GM19395 (cell line): ENCODE measurements at regions not wholly inside any gene's neighbourhood (a gene's known extent, or its start where the extent isn't known, plus 50 kb on each side); places are given as distances from the start of the nearest gene placed in this dataset.

ENCODE experiments used
- ATAC-seq: cut with Tn5 transposase; IDR thresholded peaks from one replicate; pipeline ENCODE4 v1.9.1; 2021; ENCODE audit warnings: mild to moderate bottlenecking, moderate library complexity; ENCODE audit not compliant: unreplicated experiment

DNA sequence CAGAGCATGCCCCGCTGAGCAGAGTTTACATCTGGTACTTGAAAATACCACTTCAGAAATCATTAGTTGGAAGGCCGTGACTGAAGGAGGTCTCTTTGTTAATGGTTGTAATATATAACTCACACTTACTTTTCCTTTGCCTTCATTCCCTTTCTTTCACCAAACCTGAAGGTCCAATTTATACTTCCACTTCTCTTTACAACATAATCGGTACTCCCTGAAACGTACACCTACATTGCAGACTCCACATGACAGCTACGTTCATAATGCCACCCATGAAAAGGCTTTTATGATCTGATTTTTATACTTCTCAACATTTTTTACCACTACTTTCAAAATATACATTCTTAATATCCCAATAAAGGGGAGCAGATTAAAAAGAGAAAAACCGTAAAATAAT is 298.7 kb downstream of the C4orf33 start:
- ATAC-seq: no peak

DNA sequence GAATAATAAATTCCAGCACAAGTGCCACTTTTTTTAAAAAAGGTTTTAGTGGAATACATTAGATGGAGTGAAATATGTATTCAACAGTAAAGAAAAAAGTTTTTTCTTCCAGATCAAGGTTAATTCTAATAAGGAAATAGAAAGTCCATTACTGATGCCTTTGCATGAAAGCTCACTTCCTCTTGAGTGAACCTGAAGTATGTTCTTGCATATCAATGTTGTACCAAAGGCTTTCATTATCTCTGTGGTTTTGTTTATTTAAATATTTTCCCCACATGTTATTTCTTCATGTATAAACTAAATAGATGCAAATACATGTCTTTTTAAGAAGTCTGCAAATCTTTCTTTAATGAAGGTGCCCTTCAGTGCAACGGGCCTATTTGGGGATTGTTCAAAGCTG is 307.9 kb downstream of the C4orf33 start:
- no peak for ATAC-seq

DNA sequence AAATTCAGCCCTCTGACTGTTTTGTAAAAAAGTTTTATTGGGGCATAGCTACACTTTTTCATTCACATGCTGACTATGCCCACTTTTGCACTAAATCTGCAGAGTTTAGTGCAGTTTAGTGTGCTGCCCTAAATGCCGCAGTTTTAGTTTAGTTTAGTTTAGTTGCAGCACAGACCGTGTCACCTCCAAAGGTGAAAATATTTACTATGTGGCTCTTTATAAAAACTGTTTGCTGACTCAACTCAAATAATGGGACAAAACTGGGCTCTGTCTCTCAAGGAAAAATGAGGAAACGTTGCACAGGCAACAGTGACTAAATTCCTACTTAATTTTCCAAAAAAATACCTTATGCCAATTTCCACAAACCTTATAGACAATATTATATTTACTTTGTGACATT is 314.2 kb downstream of the C4orf33 start:
- ATAC-seq: no peak

DNA sequence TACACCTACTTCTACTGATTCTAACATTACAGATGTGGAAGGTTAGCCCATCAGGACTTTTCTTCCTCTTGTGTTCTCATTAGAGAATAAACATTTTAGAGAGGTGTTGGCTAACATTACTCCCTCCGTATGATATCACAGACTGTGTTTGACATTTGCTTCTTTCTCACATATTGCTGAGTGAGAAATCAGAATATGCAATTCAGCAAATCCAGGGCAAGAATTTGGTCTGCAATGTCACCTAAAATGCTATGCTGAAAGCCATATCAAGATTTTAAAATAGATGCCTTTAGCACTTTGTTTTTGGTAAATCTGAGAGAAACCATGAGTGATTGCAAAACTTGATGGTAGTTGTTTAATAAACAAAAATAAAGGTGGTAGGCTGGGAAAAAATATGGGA is 319.1 kb downstream of the C4orf33 start:
- ATAC-seq: no peak

DNA sequence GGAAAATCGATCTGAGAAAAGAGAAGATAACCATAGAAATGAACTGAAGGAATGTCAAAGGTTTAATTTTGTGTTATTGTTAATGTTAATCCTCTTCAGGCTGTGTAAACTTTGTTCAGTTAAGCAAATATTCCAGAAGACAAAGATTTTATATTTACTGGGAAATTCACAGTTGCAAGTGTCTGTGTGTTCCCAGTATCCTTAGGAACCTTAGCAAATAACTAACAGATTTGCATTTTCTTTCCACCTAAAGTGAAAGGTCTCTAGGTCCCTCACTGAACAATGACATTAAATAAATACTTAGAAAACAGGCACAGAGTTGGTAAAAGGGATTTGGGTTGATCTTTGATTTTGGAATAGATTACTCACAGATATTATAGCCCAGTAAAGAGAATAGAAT is 324.7 kb downstream of the C4orf33 start:
- no peak for ATAC-seq

DNA sequence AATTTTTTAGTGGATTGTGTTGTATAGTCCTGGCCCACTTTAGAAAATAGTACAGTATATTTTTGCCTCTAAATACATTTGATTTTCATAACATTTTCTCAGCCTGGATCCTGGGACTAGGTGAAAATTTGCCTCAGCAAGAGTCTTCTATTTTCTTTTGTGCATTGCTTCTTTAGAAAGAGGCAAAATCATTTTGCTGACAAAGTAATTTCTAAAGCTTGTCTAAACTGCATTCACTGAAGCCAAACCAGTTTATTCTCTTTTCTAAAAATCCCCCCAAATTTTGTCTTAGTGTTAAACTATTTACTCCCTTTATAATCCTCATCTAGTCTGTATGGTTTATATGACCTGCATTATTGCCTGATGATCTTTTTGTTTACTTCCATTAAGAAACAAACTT is 326.3 kb downstream of the C4orf33 start:
- no peak for ATAC-seq

DNA sequence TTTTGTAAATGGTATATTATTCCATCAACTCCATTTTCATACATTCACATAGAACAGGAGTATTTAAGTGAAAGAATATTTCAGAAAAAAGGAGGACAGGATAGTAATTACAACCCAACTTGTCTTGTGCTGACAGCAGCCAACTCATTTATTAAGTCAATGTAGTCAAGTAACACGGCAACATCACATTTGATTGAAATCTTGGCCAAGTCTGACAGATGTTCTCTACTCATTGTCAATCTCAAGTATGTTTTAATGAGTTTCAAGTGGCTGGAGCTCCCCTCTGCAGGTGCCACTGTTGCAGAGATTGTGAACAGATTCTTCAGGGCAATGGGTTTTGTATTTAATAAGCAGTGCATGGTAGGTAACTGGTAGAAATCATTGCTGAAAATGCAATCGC is 332.5 kb downstream of the C4orf33 start:
- no peak for ATAC-seq

DNA sequence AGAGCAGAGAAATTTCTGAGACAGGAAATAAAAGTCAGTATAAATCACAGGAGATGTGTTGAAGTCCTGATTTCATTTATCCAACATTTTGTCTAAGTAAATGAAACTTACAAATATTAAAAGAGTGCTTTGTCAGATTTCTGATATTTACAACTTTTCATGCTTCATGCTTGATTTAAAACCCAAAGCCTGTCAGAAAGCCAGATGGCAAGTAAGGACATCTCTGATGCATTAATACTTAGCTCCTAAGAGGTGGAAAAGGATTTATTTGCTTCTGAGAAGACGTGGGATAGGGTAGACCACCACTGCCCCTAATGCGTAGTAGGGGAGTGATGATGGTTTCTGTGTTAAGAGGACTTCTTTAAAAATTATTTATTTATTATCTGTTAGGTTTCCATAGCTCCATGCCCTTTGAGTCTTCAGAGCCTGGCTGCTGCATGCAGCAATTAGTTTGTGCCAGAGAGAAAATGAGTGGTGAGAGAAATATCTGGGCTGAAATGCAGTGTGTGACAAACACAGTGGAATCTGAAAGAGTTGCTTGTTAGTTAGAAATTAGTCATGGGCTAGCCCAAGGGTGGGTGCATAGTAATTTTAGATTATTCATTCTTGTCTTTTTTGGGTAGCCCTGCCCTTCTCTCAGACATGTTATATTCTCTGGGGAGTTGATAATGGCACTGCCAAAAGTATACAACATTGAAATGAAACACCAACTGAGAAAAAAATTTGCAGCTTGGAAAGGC is 333.8 kb downstream of the C4orf33 start:
- no peak for ATAC-seq

DNA sequence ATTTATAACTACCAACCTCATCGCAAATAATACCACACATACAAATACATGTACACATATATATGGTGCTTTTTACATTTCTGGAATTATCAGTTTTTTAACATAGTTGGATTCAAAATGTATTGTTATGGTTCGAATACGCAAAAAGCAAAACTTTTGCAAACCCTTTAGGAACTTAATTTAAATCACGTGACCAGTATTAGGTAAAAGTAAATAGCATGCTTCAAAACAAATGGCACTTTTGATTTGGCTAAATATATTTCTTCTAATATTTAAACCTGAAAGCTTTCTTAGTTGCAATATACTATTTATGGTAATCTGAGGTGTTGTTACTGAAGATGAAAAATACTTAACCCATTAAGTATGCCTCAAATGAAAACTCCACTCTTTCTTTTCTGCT is 341.4 kb downstream of the C4orf33 start:
- no peak for ATAC-seq

DNA sequence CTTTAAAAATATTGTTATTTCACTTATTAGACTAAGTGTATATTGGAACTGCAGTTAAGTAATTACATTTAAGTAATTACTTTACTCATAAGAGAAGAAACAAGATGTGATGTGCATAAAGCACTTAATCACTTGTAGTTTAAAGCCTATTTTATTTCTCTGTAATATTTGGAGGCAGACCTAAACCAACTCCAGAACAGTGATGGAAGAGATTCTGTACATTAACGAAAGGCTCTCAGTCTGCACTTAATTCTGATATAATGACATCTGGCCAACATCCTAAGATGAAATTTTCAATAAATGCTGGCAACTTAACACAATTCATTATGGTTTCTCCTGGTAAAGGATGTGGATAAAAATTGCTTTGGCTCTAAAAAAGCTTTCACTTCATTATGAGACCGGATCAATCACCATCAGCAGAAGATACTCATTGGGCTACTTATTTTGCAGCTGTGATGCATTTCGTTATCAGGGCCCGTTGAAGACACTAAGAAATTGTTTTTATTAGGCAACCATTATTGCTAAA is 342.6 kb downstream of the C4orf33 start:
- ATAC-seq: no peak

DNA sequence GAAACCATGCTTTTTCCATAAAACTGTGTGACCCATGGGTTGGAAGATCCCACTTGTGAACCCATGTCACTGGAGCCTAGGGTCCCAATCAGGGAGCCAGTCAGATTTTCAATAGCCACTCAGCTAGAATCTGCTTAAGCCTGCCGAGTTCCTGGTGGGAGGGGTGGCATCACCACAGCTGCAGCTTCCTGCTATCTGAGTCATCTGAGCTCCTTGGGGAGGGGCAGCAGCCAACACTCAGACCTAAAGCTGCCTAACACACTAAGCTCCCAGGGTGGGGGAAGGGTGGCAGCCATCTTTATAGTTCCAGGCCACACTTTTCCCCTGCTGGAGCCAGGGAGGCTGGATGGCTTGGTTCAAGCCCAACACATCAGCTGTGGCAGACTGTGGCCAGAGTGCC is 350.1 kb downstream of the C4orf33 start:
- no peak for ATAC-seq

DNA sequence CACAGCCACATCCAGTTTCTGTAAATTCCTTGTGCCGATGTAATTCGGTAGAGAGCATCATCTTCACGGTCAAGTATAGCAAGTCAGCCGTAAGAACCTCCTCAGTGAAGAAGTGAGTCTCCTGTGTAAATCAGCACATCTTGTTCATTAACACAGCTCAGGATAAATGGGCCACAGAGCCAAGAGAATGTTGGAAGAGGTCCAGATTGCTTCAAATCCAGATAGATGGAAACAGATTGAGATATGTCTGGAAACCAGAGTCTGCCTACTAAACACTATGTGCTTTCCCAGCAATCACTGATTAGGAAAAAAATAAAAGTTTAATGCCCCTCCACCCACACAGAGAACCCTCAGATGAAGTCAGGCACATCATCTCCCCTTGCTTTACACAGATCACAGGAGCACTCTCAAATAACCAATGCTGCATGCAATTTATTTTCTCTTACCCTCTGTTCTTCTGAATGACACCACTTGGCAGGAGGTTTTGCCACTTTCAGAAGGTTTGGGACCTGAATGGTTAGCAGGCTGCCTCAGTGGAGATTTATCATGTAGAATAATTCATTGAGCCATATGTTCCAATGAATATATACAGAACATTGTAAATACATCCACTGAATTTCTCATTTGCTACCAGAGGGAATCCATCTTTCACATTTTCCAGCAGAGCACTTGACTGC is 357.7 kb downstream of the C4orf33 start:
- ATAC-seq: no peak

DNA sequence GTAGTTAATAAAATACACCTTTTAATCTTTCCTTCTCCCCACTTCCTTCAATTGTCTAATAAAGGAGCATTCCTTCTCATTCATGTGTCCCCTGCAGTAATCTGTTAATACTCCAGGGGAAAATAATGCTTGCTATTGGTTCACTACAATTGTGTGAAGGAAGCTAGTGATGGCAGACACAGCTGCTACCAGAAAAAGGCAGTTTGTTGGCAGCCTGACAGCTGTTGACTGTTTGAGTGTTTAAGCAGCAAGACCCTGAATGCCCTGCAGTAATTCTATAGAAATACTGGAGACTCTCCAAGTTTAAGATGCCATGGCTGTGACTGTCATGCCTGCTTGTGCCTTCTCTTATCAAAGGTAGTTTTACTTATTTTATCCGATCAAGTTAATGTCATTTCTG is 359.5 kb downstream of the C4orf33 start:
- no peak for ATAC-seq

DNA sequence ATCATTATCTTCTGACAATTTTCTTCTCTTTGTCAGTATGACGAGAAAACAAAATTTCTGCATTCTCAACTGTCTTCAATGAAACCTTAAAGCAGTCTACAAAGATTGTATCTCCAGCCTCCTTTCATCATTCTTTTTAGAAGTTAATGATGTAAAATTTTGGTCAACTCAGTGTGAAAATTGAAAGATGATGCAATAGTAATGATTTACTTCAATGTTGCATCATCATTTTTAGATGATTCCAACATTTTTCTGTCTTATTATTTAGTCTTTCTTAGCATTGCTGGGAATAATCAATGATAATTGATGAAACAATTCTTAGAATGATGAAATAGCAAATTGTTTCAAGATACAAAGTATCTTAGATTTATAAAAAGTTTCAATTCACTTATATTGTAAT is 372.7 kb downstream of the C4orf33 start:
- no peak for ATAC-seq

DNA sequence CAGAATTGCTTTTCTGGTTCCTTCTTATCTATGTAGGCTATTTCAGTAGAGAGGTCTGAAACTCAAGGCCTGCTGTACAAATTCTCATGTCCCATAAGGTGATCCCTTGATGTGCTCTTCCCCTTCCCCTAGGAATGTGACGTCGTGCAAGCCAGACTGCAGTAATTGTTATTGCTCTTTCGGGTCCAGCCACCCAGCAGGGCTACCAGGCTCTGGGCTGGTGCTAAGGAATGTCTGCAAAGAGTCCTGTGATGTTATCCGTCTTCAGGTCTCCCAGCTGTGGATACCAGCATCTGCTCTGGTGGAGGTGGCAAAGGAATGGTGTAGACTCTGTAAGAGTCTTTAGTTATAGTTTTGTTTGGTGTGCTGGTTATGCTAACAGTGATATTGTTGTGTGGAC is 378.7 kb downstream of the C4orf33 start:
- ATAC-seq: no peak

DNA sequence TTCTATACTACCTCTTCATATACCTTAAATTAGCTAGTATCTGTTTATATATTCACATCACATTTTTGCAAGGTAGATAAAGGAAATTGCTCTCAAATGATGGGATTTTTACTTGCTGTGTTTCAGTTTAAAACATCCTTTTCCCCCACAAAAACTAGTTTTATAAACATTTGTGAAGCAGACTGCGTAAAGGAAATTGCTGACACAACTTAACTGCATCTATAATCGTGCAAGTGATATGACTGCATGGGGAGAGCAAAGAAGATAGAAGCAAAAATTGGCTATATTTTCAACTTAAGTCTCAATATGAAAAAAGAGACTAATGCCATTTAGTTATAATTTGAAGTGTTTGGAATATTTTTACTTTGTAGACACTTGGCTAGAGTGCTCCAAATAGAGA is 385.2 kb downstream of the C4orf33 start:
- ATAC-seq: no peak

DNA sequence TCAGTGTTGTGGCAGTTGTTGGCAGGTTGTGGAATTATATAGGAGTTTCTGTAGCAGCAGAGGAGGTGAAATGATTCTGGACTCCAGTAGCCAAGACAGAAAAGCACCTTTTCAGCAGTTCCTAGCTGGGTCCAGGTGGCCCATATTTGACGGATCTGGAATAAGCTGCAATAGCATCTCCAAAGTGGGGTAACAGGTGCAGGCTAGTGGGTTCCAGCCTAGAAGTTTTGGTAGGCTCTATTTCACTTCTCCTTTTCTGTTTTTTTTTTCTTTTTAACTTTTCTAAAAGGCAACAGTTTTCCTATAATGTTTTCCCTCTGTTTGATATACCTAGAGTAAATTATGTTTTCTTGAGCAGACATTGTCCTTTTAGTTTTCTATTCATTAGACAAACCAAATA is 392.5 kb downstream of the C4orf33 start:
- ATAC-seq: no peak

DNA sequence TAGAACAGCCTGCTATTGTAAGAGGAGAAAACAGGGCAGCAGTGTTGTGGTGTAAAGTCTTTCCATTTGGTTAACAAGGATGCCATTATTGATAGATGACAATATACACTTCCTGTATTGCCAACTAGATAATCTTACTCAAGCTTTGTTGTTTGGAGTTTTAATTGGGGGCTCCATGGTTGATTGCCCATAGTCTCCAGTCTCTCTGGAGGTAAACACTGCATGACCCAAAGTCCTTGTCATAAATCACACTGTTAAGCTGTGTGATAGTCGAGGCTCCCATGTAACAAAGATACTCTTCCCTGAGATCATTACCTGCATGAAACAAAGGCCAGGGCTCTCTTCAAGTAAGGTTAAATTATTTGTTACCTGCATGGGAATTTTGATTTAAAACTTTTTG is 394.6 kb downstream of the C4orf33 start:
- no peak for ATAC-seq

DNA sequence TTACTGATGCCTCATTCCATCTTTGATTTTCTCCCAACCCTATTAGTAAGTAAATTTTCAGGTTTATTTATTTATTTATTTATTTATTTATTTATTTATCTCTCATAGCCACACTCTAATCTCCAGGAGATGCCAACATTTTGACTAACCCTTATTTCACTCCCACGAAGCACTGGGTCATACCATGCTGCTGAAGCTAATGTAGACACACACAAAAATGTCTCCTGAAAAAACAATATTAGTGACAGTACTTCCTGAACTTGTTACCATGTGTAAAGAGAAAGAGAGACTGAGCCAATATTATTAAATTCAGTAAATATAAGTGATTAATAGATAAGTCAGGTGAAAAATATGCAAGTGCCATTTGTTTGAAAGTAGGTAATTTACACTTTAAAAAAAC is 402.7 kb downstream of the C4orf33 start:
- no peak for ATAC-seq

DNA sequence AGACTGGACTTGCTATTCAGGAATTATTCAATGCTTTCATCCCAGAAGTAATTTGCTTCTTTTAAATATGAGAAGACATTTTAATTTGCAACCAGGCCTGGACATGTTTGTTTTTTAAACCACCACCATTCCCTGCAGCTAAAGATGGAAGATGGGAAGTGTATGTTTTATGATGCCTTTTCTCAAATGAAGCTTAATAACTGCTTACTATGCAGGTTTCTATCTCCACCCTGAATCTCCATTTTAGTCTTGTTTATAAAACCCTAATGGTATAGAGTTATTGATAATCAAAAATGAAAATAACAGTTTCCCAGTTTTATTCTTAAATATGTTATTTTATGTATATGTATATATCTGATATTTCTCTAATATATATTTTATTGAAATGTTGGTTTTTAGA is 418.9 kb downstream of the C4orf33 start:
- no peak for ATAC-seq

DNA sequence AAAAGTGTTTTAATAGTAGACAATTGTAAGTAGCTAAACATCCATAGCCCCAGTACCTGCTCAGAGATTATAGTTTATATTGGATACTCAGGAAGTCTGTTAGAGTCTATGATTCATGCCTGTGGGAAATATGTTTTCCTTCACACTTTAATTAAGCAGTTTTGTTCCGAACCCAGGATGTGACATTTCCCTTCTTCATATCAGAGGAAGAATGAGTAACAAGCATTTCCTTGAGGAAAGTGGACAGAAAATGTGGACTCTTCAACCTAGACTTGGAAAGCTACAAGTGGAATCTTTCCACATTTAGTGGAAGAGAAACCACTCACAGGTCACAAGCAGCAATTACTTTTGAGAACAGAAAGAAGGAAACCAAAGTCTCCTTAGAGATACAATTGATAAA is 419.4 kb downstream of the C4orf33 start:
- ATAC-seq: no peak

DNA sequence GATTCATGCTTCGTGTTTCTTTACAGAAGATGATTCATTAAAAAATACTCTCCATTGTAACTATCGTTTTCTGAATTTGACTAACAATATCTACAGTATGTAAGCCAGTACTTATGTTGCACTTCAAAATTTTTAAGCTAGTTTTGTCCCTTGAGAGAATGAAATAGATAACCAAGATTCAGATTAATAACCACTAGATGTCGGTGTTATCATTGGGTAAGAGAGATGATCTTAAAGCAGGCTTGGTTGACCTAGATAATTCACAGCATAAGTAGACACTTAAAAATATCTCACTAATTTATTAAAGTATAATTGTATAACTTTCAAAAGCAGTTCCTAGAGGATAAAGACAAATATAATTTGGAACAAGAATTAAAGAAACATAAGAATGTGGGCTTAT is 430.9 kb downstream of the C4orf33 start:
- no peak for ATAC-seq

DNA sequence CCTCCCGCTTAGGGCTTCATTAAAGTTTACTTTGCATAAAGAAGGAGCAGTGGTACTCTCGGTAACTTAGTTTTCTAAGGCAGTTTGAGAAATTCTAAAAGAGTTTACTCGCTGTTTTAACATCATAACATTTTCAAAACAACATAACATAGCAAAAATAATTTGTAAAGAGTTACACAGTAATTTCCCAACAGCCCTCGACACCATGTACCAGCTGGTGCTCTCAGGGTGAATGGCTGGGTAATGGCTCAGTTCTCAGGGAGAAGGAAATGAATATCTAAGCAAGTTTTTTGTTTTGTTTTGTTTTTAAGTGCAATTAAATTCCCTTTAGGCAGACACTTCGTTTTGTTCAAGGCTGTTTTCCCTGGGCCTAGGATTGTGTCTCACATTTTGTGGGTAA is 435.3 kb downstream of the C4orf33 start:
- ATAC-seq: no peak
